T-helper 1 cell (primary cell): ENCODE measurements at regions not wholly inside any gene's neighbourhood (a gene's known extent, or its start where the extent isn't known, plus 50 kb on each side); places are given as distances from the start of the nearest gene placed in this dataset.
"Not testable (repeated sequence)": the region's sequence is repeated elsewhere in the genome, so short reads cannot be mapped to it uniquely, and the experiment has no call there.

Source experiments
- DNase-seq, 5 donors: peaks; one replicate each; pipeline ENCODE4 v3.0.0-alpha.2; 2012 to 2020

GRCh38 chr5:125659316-125660023, 763.7 kb upstream of the GRAMD2B start:
- DNase-seq, result no peak

DNA sequence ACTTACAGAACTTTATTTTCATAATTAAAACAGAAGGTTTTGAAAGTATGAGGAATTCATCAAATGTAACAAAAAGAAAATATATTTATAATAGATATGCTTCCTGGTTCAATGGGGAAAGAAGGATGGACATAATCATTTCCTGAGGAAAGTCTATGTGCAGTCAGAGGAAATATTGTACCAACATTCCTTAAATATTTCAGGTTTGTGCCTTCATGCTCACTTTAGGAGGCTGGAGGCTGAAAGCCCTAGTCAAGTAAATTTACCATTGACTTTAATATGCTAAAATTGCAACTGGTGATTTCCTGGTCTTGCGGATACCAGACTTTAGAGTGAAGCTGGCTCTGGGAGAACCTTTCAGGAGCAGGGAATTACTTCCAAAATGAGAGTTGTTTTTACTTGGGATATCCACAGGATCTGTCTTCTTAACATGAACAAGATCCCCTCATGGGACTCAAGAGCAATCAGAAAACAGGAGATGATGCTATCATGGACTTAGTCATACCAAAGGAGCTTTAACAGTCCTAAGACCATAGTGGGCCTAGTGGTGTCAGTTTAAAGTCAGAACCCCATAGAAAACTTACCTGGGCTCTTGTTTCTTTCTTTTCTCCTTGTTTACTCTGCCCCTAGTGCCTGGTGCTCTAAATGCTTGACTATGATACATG, 762.8 kb upstream of the GRAMD2B start:
- DNase-seq, result no peak

DNA sequence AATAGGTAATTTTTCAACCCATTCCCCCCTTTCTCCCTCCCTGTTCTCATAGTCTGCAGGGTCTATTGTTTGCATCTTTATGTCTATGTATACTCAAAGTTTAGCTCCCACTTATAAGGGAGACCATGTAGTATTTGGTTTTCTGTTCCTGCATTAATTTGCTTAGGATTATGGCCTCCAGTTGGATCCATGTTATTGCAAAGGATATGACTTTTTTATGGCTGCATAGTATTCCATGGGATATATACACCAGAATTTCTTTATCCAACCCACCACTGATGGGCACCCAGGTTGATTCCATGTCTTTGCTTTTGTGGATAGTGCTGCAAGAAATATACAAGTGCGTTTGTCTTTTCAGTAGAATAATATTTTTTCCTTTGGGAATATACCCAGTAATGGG, 761.6 kb upstream of the GRAMD2B start:
- no peak for DNase-seq

- no peak for DNase-seq
These were observed 754.3 kb upstream of the GRAMD2B start for GRCh38 chr5:125668884-125669283.

DNA sequence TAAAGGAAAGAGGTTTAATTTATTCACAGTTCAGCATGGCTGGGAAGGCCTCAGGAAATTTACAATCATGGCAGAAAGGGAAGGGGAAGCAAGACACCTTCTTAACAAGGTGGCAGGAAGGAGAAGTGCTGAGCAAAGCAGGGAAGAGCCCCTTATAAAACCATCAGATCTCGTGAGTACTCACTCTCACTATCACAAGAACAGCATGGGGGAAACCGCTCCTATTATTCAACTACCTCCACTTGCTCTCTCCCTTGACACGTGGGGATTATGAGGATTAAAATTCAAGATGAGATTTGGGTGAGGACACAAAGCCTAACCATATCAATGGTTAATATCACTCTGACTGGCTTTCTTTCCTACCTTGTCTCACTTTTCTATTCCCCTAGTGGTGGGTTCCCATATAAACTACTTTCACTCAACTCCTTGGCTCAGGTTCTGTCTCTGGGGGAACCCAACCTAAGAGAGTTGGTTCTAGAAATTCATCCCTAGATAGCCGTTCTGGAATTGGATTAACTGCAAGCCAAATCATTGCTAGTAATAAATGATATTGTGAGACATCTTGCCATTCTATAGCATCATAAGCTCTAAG, 749.8 kb upstream of the GRAMD2B start:
- no peak for DNase-seq

DNA sequence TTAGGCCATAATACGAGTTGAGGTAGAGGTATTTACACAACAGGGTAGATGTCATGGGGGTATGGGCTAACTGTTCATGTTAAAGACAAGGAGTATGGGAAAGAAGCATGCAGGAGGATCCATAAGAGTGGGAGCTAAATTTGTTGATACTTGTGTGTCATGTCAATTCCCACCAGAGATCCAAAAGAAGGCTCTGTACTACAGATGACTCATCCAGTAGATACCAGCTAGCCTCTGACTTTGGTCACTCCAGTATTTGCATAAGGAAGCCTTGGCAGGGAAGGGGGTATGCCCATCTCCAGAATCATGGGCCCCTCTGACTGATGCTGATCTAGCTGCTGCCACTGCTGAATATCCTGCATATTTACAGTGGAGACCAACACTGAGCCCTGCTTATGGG, 743.7 kb upstream of the GRAMD2B start:
- no peak for DNase-seq

DNA sequence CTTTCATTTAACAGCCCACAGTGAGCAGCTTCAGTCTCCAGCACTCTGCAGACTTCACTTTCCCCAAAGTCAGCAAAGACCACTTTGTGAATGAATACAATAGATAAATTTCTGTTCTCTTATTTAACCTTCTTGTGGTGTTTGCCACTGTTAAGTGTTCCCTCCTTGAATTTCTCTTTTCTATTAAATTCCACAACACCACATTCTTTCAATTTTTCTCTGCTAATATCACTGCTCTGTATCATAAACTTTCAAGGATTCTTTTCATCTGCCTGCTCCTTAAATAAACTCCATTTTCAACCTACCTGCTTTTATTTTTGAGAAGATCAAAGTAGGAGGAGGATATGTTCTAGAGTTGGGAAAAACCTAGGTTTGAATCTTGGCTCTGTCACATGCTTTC, 739.5 kb upstream of the GRAMD2B start:
- DNase-seq, result no peak

DNA sequence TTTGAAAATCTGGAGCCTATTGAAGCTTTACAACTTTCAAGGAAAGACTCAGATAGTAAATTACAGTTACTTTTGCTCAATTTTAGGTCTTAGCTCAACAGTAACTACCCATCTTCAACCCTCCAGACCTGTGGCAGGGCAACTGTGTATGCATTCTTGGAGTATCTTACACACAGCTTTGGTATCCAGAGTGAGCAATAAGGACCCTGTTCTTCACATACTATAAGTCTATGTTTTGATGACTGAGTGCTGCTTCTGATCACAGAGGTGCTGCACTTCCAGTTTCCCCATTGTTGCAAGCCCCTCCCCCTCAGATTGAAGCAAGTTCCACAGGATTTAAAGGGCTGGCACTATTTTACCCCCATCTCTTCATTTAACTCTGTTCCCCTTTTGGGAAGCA, 737.4 kb upstream of the GRAMD2B start:
- no peak for DNase-seq

GRCh38 chr5:125691738-125692530, 731.3 kb upstream of the GRAMD2B start:
- not testable (repeated sequence) for DNase-seq

DNA sequence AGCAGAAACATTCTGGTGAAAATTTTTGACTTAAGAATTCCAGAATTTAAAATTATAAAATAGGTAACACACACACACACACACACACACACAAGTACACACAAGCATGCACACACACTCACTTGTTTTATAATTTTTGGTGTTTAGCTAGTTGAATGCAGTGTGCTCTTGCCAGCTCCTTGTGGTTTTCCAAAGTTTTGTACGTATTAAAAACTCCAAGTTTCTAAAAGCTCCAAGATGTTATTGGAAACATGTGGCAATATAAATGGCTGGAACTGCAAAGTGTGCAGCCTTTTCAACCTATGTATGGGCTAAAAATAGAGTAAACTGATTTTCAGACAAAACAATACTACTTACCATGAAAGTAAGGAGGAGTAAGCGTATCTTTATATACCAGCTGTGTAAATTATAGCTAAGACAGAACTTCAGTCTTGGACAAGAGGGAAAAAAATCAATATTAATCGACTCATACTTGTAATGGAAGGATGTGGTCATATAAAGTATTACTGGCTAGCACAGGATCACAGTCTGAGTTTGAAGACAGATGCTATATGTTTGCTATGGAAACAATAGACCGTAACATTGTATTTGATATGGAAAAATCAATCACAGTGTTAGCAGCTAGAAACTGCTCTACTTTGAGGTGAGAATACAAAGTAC, 727.1 kb upstream of the GRAMD2B start:
- no peak for DNase-seq

DNA sequence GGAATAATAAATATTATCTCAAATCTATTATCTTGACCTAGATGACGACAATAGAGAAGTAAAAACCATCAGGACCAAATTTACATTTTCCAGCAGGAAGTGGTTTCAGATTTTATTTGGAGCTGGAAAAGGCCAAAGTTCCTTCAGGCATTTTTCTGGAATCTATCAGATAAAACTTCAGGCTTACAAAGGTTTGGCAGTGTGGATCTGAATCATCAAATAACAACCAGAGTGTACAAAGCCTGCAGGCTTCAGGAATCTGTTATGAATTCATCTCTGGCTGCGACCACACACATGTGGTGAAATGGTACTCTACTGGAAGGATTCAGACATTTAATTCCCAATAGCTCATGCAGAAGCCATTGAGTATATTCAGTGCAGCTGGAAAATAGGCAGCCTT, 726.4 kb upstream of the GRAMD2B start:
- no peak for DNase-seq

- DNase-seq, result no peak
These were observed 724.8 kb upstream of the GRAMD2B start for GRCh38 chr5:125698420-125698819.

- no peak for DNase-seq
These were observed 723.3 kb upstream of the GRAMD2B start for GRCh38 chr5:125699860-125700259.

DNA sequence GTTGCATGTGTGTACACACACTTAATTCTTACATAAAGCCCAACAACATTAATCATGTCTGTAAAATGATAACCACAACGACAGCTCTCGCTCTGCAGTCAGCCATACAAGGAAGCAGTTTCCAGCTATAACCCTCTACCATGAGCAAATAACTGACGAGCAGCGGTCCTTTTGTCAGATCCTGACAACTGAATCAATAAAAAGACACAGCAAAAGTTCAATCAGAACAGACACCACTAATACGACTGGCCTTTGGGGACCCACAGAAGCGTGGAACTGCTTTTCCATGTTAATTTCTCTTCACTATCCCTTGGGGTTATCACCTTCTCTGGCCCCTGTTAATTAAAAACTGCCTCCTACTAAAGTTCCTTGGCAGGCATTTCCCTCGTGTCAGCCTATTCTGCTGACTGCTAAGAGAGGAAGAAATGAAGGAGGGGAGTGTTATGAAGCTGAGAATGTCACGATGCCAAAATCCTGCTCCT, 722.8 kb upstream of the GRAMD2B start:
- DNase-seq, result no peak

DNA sequence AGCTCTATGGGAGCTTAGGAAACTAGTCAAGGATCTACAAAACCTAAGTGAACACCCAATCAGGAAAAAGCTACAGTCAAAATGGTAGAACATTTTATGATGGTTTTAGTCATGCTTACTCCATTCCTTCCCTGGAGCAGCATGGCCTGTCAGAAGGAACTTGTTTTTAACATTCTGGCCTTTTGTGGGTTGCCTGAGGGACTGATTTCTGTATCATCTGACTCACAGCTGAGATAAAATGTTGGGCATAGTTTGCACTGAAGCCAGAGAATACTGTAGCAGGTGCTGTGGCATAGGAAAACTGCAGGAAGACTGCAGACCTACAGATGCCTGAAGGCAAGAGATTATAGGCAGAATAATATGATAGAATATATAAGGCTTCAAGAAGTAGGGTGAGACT, 719.6 kb upstream of the GRAMD2B start:
- no peak for DNase-seq

GRCh38 chr5:125704888-125705287, 718.3 kb upstream of the GRAMD2B start:
- no peak for DNase-seq

- DNase-seq, result no peak
These were observed 714.6 kb upstream of the GRAMD2B start for GRCh38 chr5:125708583-125708982.

DNA sequence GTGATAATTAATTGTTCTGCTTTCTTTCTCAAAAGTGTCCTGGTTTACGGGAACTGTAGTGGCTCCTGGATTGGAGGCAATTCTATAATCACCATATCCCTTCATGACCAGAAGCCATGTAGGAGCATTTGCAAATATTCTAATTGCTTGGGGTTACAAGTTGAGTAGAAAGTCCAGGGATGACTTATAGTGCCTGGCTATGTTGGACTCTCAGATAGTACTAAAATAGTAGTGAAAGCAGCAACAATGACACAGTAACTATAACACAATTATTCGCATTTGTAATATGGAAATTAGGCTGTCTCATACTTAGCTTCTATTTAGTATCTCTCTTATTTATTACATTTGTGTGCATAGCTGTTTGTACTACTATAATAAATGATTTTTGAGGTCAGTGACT, 712.5 kb upstream of the GRAMD2B start:
- no peak for DNase-seq

GRCh38 chr5:125712397-125712796, 710.8 kb upstream of the GRAMD2B start:
- no peak for DNase-seq

DNA sequence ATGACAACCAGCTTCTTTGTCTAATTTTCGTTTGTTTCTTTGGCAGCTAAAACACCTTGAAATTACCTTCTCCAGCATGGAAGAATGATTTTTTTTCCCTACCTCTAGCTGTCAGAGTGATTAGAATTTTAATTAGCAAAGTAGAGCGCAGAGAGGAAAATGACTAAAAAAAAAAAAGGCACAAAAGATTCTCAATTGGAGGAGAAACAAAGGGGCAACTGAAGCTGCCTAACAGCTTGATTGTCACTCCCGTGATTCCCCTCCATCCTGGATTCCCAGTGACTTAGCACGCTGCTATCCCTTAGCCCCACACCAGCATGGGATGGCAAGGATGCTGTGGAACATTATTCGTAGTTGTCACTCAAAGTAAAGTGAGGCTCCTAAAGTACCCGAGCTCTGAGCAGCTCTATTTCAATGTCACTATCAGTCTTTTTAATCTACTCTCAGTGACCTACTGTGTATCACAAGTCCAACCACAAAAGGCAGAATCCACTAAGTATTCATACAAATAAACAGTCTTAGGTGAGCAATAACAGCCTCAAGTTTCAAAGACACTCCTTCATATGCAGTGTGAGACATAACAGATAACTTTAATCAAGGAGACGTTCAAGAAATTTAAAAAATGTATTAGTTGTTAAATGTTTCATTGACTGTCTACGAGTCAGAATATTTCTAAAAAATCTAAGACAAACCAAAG, 710.0 kb upstream of the GRAMD2B start:
- DNase-seq, result no peak

GRCh38 chr5:125715216-125715615, 708.0 kb upstream of the GRAMD2B start:
- no peak for DNase-seq

DNA sequence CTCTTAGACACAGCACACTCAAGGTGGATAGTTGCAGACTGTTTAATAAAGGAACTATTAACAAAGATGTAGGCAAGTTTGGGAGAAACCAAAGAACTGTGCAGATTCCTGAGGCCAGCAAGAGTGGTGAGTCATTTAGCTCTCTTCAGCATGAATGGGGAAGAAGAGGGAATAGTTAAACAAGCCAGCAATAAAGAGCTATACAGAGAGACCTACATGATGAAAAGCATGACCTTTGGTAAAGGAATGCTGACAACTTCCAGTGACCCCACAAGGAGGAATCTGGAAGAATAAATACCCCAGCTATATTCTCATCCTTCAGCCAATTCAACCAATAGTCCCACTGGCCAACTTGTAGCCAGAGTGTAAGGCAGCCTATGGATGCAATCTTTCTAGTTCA, 706.0 kb upstream of the GRAMD2B start:
- no peak for DNase-seq
